Neural crest cell (in vitro differentiated cells): ENCODE measurements at regions not wholly inside any gene's neighbourhood (a gene's known extent, or its start where the extent isn't known, plus 50 kb on each side); places are given as distances from the start of the nearest gene placed in this dataset.

Experiments
- DNase-seq: peaks from one replicate; pipeline ENCODE4 v3.0.0; 2021; ENCODE audit warnings: low read depth, mixed read lengths, low spot score
- H3K27ac Mint-ChIP-seq: one replicate; pipeline ENCODE4 v1.8.0; 2021; ENCODE audit warnings: mild to moderate bottlenecking, mixed read lengths; ENCODE audit not compliant: unreplicated experiment
- H3K27me3 Mint-ChIP-seq: 2 replicates; pipeline ENCODE4 v1.8.0; 2021; ENCODE audit warnings: low read depth, mild to moderate bottlenecking, mixed read lengths
- H3K36me3 Mint-ChIP-seq: 2 replicates; pipeline ENCODE4 v1.8.0; 2021; ENCODE audit warnings: low read depth, mild to moderate bottlenecking, mixed read lengths
- H3K4me1 Mint-ChIP-seq: 2 replicates; pipeline ENCODE4 v1.8.0; 2021; ENCODE audit warnings: mixed read lengths
- H3K4me3 Mint-ChIP-seq: one replicate; pipeline ENCODE4 v1.8.0; 2021; ENCODE audit warnings: mild to moderate bottlenecking, mixed read lengths
- H3K9me3 Mint-ChIP-seq: 2 replicates; pipeline ENCODE4 v1.8.0; 2021; ENCODE audit warnings: mixed read lengths
- TF ChIP-seq, protein P1 (sequence below): fragments of 200-600 bp; sonication (generic); conservative IDR thresholded peaks from 2 replicates; pipeline ENCODE4 v1.5.0; 2021; ENCODE audit warnings: antibody characterized with exemption, mild to moderate bottlenecking

DNA sequence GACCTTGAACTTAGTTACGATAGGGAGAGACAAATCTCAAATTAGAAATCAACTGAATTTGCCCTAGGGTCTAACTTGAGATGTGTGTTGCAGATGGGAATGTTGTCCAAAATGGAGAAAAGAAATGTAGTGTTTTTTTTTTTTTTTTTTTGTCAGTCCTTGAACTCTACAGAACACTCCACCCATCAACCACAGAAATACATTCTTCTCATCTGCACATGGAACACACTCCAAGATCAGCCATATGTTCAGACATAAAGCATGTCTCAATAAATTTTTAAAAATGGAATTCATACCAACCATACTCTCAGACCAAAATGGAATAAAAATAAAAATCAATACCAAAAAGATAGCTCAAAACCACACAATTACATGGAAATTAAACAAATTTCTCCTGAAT lies 526.5 kb downstream of the FBXO15 start:
- Mint-ChIP-seq H3K4me3 (no peak overlapping the region), H3K27me3 (no peaks in the 10 kb centered on the region), H3K9me3 (peaks cover 3% of the 10 kb centered on the region), H3K27ac (no peak overlapping the region), H3K36me3 (no peaks in the 10 kb centered on the region), H3K4me1 (peaks cover 5% of the 10 kb centered on the region)
- no peak for DNase-seq
- TF ChIP-seq, protein P1, sequence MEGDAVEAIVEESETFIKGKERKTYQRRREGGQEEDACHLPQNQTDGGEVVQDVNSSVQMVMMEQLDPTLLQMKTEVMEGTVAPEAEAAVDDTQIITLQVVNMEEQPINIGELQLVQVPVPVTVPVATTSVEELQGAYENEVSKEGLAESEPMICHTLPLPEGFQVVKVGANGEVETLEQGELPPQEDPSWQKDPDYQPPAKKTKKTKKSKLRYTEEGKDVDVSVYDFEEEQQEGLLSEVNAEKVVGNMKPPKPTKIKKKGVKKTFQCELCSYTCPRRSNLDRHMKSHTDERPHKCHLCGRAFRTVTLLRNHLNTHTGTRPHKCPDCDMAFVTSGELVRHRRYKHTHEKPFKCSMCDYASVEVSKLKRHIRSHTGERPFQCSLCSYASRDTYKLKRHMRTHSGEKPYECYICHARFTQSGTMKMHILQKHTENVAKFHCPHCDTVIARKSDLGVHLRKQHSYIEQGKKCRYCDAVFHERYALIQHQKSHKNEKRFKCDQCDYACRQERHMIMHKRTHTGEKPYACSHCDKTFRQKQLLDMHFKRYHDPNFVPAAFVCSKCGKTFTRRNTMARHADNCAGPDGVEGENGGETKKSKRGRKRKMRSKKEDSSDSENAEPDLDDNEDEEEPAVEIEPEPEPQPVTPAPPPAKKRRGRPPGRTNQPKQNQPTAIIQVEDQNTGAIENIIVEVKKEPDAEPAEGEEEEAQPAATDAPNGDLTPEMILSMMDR = no peak

DNA sequence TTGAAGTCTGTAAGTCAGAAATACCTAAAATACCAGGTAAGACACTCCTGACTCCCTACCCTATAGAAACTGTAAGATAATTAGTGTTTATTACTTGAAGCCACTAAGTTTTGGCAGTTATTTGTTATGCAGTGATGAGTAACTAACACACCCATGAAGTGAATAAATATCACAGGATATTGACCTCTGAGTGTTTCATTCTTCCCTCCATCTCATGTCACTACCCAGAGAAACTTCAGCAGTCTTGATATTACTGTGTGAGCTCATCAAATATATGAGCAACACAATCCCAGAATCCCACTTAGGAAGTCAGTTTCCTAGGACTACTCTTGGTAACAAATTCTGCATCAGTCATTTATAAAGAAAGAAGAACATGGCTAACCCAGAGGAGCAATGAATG lies 529.7 kb downstream of the FBXO15 start:
- no peak overlapping the region for H3K4me3 Mint-ChIP-seq
- DNase-seq = no peak
- H3K27ac Mint-ChIP-seq = no peak overlapping the region
- H3K9me3 Mint-ChIP-seq = peaks cover 6% of the 10 kb centered on the region
- TF ChIP-seq, protein P1 = no peak
- no peaks in the 10 kb centered on the region for H3K36me3 Mint-ChIP-seq
- peaks cover 5% of the 10 kb centered on the region for H3K4me1 Mint-ChIP-seq
- peaks cover 3% of the 10 kb centered on the region for H3K27me3 Mint-ChIP-seq

DNA sequence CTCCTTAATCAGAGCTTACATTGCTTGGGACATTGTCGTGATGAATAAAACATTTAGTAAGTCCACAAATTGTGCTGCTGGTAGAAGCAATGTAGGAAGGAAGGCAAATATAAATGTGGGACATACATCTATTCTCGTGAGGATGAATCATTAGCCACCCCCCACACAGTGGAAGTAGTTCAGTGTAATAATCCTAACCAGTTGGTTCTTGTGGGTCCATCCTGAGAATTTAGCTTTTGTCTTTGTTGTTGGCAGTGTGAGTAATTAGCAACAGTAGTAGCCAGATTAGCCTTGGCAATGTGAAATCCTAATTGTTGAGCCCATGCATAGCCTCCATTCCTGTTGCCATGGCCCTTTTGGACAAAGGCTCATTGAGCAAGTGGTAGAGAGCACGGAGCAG lies 532.1 kb downstream of the FBXO15 start:
- Mint-ChIP-seq H3K27me3 (peaks cover 6% of the 10 kb centered on the region), H3K36me3 (no peaks in the 10 kb centered on the region), H3K4me3 (no peak overlapping the region), H3K27ac (no peak overlapping the region), H3K9me3 (peaks cover 3% of the 10 kb centered on the region), H3K4me1 (peaks cover 5% of the 10 kb centered on the region)
- no peak for DNase-seq
- TF ChIP-seq, protein P1 = no peak

DNA sequence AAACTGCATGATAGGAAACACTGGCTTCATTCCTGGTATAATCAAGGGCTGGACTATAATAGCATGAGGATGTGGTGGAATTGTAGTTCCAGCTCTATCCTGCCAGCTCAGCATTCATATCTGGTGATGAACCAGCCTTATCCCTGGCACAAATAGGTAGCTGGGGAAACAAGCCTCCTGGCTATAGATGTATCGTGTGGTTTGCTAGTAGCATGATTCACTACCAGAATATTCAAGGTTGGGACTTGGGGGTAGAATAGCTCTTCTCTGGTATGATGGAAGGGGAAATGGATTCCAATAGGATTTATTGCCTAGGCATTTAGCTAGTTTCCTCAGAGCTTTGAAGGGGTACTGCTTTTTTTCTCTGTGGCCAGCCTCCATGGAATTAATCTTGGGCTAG lies 532.8 kb downstream of the FBXO15 start:
- H3K36me3 Mint-ChIP-seq = no peaks in the 10 kb centered on the region
- no peak overlapping the region for H3K4me3 Mint-ChIP-seq
- H3K9me3 Mint-ChIP-seq = peaks cover 3% of the 10 kb centered on the region
- H3K27ac Mint-ChIP-seq = no peak overlapping the region
- peaks cover 8% of the 10 kb centered on the region for H3K27me3 Mint-ChIP-seq
- no peak for DNase-seq
- TF ChIP-seq, protein P1 = no peak
- peaks cover 2% of the 10 kb centered on the region for H3K4me1 Mint-ChIP-seq

- Mint-ChIP-seq H3K27me3 (peaks cover 8% of the 10 kb centered on the region), H3K4me3 (no peak overlapping the region), H3K9me3 (peaks cover 3% of the 10 kb centered on the region), H3K4me1 (no peaks in the 10 kb centered on the region), H3K27ac (no peak overlapping the region), H3K36me3 (no peaks in the 10 kb centered on the region)
- DNase-seq = no peak
- TF ChIP-seq, protein P1 = no peak
These were observed 533.8 kb downstream of the FBXO15 start for GRCh38 chr18:73613706-73614340.
